ENCODE measurements at regions not wholly inside any gene's neighbourhood (a gene's known extent, or its start where the extent isn't known, plus 50 kb on each side); places are given as distances from the start of the nearest gene placed in this dataset.

DNA sequence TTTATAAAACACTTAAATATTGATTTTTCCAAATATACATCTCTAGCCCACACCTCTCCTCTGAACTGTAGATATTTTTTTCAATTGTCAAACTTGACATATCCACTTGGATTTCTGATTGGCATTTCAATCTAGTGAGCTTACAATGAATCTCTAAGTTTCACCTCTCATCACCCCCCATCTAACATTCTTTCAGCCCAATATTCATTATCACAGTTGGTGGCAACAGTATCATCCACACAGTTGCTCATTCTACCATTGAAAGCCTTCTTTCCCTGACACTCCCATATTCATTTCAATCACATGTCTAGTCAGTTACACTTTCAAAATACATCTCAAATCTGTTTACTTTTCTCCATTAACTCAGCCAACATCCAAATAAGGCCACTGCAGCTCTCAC, 385.2 kb downstream of the PCDH20 start:
- Histone ChIP-seq H3K4me1 (no peaks in the 10 kb centered on the region), H3K36me3 (no peaks in the 10 kb centered on the region), H3K4me3 (no peak overlapping the region), H3K9me3 (no peaks in the 10 kb centered on the region), H3K27ac (no peak overlapping the region), H3K27me3 (no peaks in the 10 kb centered on the region)
- no peak for ATAC-seq
- TF ChIP-seq, protein P1, sequence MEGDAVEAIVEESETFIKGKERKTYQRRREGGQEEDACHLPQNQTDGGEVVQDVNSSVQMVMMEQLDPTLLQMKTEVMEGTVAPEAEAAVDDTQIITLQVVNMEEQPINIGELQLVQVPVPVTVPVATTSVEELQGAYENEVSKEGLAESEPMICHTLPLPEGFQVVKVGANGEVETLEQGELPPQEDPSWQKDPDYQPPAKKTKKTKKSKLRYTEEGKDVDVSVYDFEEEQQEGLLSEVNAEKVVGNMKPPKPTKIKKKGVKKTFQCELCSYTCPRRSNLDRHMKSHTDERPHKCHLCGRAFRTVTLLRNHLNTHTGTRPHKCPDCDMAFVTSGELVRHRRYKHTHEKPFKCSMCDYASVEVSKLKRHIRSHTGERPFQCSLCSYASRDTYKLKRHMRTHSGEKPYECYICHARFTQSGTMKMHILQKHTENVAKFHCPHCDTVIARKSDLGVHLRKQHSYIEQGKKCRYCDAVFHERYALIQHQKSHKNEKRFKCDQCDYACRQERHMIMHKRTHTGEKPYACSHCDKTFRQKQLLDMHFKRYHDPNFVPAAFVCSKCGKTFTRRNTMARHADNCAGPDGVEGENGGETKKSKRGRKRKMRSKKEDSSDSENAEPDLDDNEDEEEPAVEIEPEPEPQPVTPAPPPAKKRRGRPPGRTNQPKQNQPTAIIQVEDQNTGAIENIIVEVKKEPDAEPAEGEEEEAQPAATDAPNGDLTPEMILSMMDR (IDR thresholded peaks at IDR 0.05 in 4 of 5, conservative IDR thresholded peaks at IDR 0.05 in 1 of 5), result no peak
- no peak for TF ChIP-seq POLR2A (IDR thresholded peaks at IDR 0.05)
- in situ Hi-C loops (cut with MboI; ENCODE audit: low sequenced_read_pairs in 4 of 4), result no loop called here
- no peak for DNase-seq
- intact Hi-C loops (cut with DNase I; ENCODE audit: low total_unique reads), result no loop called here

DNA sequence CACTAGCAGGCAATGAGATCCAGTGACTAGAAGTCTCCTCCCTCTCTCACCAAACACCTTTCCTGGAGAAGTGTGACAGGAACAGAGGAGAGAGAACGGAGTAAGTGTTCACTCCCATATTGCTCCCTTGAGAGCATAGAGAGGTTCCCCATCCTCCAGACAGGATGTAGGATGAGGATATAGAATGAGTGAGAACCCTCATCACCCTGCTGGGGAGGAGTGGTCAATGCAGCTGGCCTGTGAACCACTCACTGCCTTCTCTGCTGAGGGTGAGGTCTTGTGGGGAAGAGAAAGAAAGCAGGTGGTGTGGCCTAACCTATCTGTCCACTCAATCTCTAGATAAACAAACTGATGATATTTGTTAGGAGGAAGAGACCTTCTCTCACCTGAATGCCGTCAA, 386.6 kb downstream of the PCDH20 start:
- H3K27me3 ChIP-seq, result no peaks in the 10 kb centered on the region
- TF ChIP-seq POLR2A (IDR thresholded peaks at IDR 0.05), result no peak
- TF ChIP-seq, protein P1 (IDR thresholded peaks at IDR 0.05 in 4 of 5, conservative IDR thresholded peaks at IDR 0.05 in 1 of 5), result no peak
- H3K4me3 ChIP-seq, result no peak overlapping the region
- H3K36me3 ChIP-seq, result no peaks in the 10 kb centered on the region
- H3K27ac ChIP-seq, result no peak overlapping the region
- no peak for DNase-seq
- in situ Hi-C loops (cut with MboI; ENCODE audit: low sequenced_read_pairs in 4 of 4), result no loop called here
- intact Hi-C loops (cut with DNase I; ENCODE audit: low total_unique reads), result no loop called here
- no peaks in the 10 kb centered on the region for H3K4me1 ChIP-seq
- ATAC-seq, result no peak
- no peaks in the 10 kb centered on the region for H3K9me3 ChIP-seq

DNA sequence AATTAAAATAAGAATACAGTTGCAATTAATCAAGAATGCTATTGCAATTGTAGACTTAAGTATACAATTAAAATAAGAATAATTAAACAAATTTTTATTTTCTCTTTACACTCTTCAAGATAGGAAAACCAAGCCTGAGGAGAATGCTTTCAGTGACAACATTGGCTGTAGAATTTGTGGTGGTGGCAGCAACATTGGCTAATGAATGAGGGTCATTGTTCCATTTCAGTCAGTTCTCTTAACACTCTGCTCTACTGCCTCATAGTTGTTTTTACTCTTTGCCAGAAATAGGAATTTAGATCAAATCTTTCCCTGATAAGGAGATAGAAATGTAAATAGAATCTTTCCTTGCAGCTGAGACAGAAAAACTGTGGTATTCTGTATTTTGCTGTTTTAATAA, 391.6 kb downstream of the PCDH20 start:
- Histone ChIP-seq H3K27me3 (no peaks in the 10 kb centered on the region), H3K4me1 (no peaks in the 10 kb centered on the region), H3K4me3 (no peak overlapping the region), H3K9me3 (no peaks in the 10 kb centered on the region), H3K27ac (no peak overlapping the region), H3K36me3 (no peaks in the 10 kb centered on the region)
- intact Hi-C loops (cut with DNase I; ENCODE audit: low total_unique reads) (no loop called here), in situ Hi-C loops (cut with MboI; ENCODE audit: low sequenced_read_pairs in 4 of 4) (no loop called here)
- no peak for TF ChIP-seq POLR2A (IDR thresholded peaks at IDR 0.05)
- TF ChIP-seq, protein P1 (IDR thresholded peaks at IDR 0.05 in 4 of 5, conservative IDR thresholded peaks at IDR 0.05 in 1 of 5), result no peak
- no peak for ATAC-seq
- DNase-seq, result no peak

DNA sequence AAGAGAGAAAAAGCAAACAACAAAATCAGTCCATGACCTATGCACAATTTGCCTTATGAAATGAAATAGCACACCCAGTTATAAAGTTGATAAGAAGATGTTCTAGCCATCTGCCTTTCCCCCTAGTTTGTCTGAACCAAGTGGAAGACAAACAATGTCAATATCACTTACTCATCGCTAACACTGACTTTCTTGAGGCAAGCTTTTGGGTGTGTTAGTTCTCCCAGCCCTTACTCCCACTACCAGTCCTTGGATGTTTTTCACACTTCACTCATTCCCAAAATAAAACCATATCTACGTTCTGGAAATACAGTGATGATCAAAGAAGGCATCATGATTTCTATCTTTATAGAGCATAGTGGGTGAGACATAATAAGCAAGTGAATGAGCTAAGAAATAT, 393.8 kb downstream of the PCDH20 start:
- H3K4me3 ChIP-seq, result no peak overlapping the region
- ATAC-seq, result no peak
- intact Hi-C loops (cut with DNase I; ENCODE audit: low total_unique reads) (no loop called here), in situ Hi-C loops (cut with MboI; ENCODE audit: low sequenced_read_pairs in 4 of 4) (no loop called here)
- no peak for TF ChIP-seq POLR2A (IDR thresholded peaks at IDR 0.05)
- TF ChIP-seq, protein P1 (IDR thresholded peaks at IDR 0.05 in 4 of 5, conservative IDR thresholded peaks at IDR 0.05 in 1 of 5), result no peak
- H3K4me1 ChIP-seq, result no peaks in the 10 kb centered on the region
- H3K36me3 ChIP-seq, result no peaks in the 10 kb centered on the region
- no peaks in the 10 kb centered on the region for H3K9me3 ChIP-seq
- no peak for DNase-seq
- no peaks in the 10 kb centered on the region for H3K27me3 ChIP-seq
- no peak overlapping the region for H3K27ac ChIP-seq

DNA sequence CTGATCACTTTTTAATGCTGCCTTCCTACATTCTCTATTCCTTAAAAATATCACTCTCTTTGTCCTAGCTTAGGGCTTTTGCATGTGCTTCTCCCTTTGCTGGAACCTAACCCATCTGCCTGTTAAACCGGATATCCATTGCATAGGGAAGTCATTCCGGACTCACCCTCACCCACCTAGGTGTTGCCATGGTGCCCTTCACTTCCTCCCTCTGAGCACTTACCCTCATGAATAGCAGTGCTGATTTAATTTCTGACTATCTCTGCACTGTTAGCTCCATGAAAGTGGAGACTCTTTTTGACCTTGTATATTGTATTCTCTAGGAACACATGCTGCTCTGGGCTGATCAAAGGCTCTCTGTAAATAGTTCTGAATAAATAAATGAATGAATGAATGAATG, 401.9 kb downstream of the PCDH20 start:
- no peaks in the 10 kb centered on the region for H3K36me3 ChIP-seq
- H3K9me3 ChIP-seq, result no peaks in the 10 kb centered on the region
- no peak overlapping the region for H3K4me3 ChIP-seq
- no peak for DNase-seq
- no peaks in the 10 kb centered on the region for H3K27me3 ChIP-seq
- ATAC-seq, result no peak
- in situ Hi-C loops (cut with MboI; ENCODE audit: low sequenced_read_pairs in 4 of 4), result no loop called here
- H3K27ac ChIP-seq, result no peak overlapping the region
- intact Hi-C loops (cut with DNase I; ENCODE audit: low total_unique reads), result no loop called here
- TF ChIP-seq, protein P1 (IDR thresholded peaks at IDR 0.05 in 4 of 5, conservative IDR thresholded peaks at IDR 0.05 in 1 of 5), result no peak
- no peak for TF ChIP-seq POLR2A (IDR thresholded peaks at IDR 0.05)
- no peaks in the 10 kb centered on the region for H3K4me1 ChIP-seq

All from gastrocnemius medialis (tissue), 4 donors.